ENCODE measurements at regions not wholly inside any gene's neighbourhood (a gene's known extent, or its start where the extent isn't known, plus 50 kb on each side); places are given as distances from the start of the nearest gene placed in this dataset.

- no peak for TF ChIP-seq CTCF (IDR thresholded peaks at IDR 0.05; ENCODE audit: low read depth, low read length, missing control alignments)
- no peak overlapping the region for H3K27ac ChIP-seq
- H3K4me3 ChIP-seq (ENCODE audit: low read depth, low read length): no peak overlapping the region
- in situ Hi-C loops (cut with HindIII; ENCODE audit: low pct_ligation_motif_present, low sequenced_read_pairs): no loop called here
- no peaks in the 10 kb centered on the region for H3K27me3 ChIP-seq (replicated peaks)
- no peaks in the 10 kb centered on the region for H3K36me3 ChIP-seq (replicated peaks)
- DNase-seq: peak; percentile 33
These were observed 172.0 kb downstream of the AXIN2 start for GRCh38 chr17:65389426-65389825.

DNA sequence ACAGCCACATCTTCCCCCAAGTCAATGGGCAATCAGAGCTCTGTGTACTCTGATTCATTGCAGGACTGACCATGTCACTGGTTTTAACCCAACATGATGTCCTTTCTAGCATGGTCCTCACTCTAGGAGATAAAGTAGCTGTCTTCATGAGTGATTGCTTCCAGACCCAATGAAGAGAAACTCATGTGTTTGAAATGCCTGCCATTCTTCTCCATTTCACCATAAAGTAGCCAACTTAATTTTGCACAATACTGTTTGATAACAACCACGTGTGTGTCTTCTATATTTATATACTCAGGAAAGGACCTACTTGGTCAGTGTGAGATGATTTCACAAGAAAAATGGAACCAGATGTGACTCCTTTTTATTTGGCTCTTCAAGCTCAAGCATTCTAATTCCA is 172.5 kb downstream of the AXIN2 start:
- in situ Hi-C loops (cut with HindIII; ENCODE audit: low pct_ligation_motif_present, low sequenced_read_pairs): no loop called here
- H3K4me3 ChIP-seq (ENCODE audit: low read depth, low read length): no peak overlapping the region
- TF ChIP-seq CTCF (IDR thresholded peaks at IDR 0.05; ENCODE audit: low read depth, low read length, missing control alignments): no peak
- no peak overlapping the region for H3K27ac ChIP-seq
- H3K27me3 ChIP-seq (replicated peaks): no peaks in the 10 kb centered on the region
- no peak for DNase-seq
- no peaks in the 10 kb centered on the region for H3K36me3 ChIP-seq (replicated peaks)

- no peaks in the 10 kb centered on the region for H3K36me3 ChIP-seq (replicated peaks)
- TF ChIP-seq CTCF (IDR thresholded peaks at IDR 0.05; ENCODE audit: low read depth, low read length, missing control alignments): no peak
- in situ Hi-C loops (cut with HindIII; ENCODE audit: low pct_ligation_motif_present, low sequenced_read_pairs): no loop called here
These were observed 174.1 kb downstream of the AXIN2 start for GRCh38 chr17:65387322-65387721.

DNA sequence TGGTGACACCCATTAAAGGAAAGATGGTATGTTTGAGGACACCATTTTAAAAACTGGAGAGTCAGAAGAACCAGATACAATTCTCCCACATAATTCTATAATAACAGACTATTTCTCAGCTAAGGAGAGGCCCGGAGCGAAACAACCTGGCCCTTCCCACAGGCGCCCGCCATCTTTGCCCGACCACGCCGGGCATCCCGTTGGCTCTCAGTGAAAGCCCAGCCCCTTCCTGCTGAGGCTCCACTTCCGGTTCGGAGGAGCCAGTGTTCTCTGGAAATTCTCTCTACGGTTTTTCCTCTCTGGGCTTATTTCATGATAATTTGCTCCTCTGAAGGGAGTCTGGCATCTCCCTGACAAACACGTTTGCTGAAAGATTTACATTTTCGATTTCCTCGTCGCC is 175.7 kb downstream of the AXIN2 start:
- Histone ChIP-seq H3K27me3 (replicated peaks) (no peaks in the 10 kb centered on the region), H3K36me3 (replicated peaks) (no peaks in the 10 kb centered on the region), H3K27ac (no peak overlapping the region), H3K4me3 (ENCODE audit: low read depth, low read length) (no peak overlapping the region)
- no peak for TF ChIP-seq CTCF (IDR thresholded peaks at IDR 0.05; ENCODE audit: low read depth, low read length, missing control alignments)
- DNase-seq: no peak
- in situ Hi-C loops (cut with HindIII; ENCODE audit: low pct_ligation_motif_present, low sequenced_read_pairs): no loop called here

More at GRCh38 chr17:65387322-65387721, 174.1 kb downstream of the AXIN2 start:
- no peak for DNase-seq
- Histone ChIP-seq H3K27ac (no peak overlapping the region), H3K27me3 (replicated peaks) (no peaks in the 10 kb centered on the region), H3K4me3 (ENCODE audit: low read depth, low read length) (no peak overlapping the region)

GRCh38 chr17:65385071-65385470 is 176.4 kb downstream of the AXIN2 start:
- no peaks in the 10 kb centered on the region for H3K36me3 ChIP-seq (replicated peaks)
- H3K27me3 ChIP-seq (replicated peaks): no peaks in the 10 kb centered on the region
- no peak overlapping the region for H3K27ac ChIP-seq
- H3K4me3 ChIP-seq (ENCODE audit: low read depth, low read length): no peak overlapping the region
- in situ Hi-C loops (cut with HindIII; ENCODE audit: low pct_ligation_motif_present, low sequenced_read_pairs): no loop called here
- no peak for TF ChIP-seq CTCF (IDR thresholded peaks at IDR 0.05; ENCODE audit: low read depth, low read length, missing control alignments)
- DNase-seq: no peak

- in situ Hi-C loops (cut with HindIII; ENCODE audit: low pct_ligation_motif_present, low sequenced_read_pairs): no loop called here
- TF ChIP-seq CTCF (IDR thresholded peaks at IDR 0.05; ENCODE audit: low read depth, low read length, missing control alignments): no peak
- Histone ChIP-seq H3K27me3 (replicated peaks) (no peaks in the 10 kb centered on the region), H3K36me3 (replicated peaks) (no peaks in the 10 kb centered on the region), H3K27ac (no peak overlapping the region), H3K4me3 (ENCODE audit: low read depth, low read length) (no peak overlapping the region)
- DNase-seq: no peak
These were observed 180.3 kb downstream of the AXIN2 start for GRCh38 chr17:65381152-65381551.

Measured in brain microvascular endothelial cell (primary cell).